ENCODE measurements at regions not wholly inside any gene's neighbourhood (a gene's known extent, or its start where the extent isn't known, plus 50 kb on each side); places are given as distances from the start of the nearest gene placed in this dataset.

DNA sequence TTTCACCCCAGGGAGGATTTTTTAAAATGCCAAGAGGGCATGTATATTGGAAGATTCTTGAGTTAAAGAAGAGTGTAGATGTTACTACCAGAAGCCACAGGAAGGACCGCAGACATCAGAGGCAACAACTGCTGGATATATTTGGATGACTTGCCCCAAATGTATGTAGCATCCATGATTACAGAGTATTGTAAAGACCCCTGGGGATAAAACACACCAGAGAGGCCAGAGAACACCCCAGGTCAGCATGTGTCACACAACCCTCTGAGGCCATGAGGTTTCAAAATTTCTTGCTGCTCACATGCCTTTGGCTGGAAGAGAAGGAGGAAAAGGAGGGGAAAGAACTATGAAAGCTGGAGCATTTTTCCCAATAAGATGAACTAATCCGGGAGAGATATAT lies 108.0 kb upstream of the LSM8 start:
- no peaks in the 10 kb centered on the region for H3K27me3 ChIP-seq
- intact Hi-C loops (cut with DNase I) = no loop called here
- no peak for TF ChIP-seq POLR2A (IDR thresholded peaks at IDR 0.05)
- TF ChIP-seq, protein P1, sequence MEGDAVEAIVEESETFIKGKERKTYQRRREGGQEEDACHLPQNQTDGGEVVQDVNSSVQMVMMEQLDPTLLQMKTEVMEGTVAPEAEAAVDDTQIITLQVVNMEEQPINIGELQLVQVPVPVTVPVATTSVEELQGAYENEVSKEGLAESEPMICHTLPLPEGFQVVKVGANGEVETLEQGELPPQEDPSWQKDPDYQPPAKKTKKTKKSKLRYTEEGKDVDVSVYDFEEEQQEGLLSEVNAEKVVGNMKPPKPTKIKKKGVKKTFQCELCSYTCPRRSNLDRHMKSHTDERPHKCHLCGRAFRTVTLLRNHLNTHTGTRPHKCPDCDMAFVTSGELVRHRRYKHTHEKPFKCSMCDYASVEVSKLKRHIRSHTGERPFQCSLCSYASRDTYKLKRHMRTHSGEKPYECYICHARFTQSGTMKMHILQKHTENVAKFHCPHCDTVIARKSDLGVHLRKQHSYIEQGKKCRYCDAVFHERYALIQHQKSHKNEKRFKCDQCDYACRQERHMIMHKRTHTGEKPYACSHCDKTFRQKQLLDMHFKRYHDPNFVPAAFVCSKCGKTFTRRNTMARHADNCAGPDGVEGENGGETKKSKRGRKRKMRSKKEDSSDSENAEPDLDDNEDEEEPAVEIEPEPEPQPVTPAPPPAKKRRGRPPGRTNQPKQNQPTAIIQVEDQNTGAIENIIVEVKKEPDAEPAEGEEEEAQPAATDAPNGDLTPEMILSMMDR (IDR thresholded peaks at IDR 0.05) = no peak
- H3K4me3 ChIP-seq = no peak overlapping the region
- no peaks in the 10 kb centered on the region for H3K4me1 ChIP-seq (replicated peaks in 1 of 2)
- H3K27ac ChIP-seq = no peak overlapping the region
- H3K36me3 ChIP-seq (replicated peaks in 1 of 2) = no peaks in the 10 kb centered on the region
- DNase-seq = no peak
- WGBS, 4 donors = 68 to 90% (median 77%) methylated on average over 2 of the region's 2 CpGs
- H3K9me3 ChIP-seq (replicated peaks in 1 of 3) = no peaks in the 10 kb centered on the region

DNA sequence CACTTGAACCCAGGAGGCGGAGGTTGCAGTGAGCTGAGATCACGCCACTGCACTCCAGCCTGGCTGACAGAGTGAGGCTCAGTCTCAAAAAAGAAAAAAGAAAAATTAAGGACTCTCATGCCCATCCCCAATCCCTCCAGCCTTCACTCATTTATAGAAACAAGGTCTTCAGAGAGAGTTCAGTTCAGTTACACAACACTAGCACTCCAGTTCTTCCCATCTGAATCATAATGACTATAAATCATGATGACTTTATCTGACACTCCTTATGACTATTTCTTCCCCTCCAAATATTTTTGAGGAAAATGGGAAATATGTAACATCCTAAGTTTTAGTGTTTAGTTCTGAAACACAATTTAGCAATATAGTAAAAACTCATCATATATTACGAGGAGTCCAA lies 107.4 kb upstream of the LSM8 start:
- WGBS, 4 donors = 85 to 92% (median 89%) methylated on average over 3 of the region's 3 CpGs
- no peaks in the 10 kb centered on the region for H3K4me1 ChIP-seq (replicated peaks in 1 of 2)
- H3K4me3 ChIP-seq = no peak overlapping the region
- no peaks in the 10 kb centered on the region for H3K36me3 ChIP-seq (replicated peaks in 1 of 2)
- intact Hi-C loops (cut with DNase I) = no loop called here
- H3K27ac ChIP-seq = no peak overlapping the region
- TF ChIP-seq POLR2A (IDR thresholded peaks at IDR 0.05) = no peak
- TF ChIP-seq, protein P1 (IDR thresholded peaks at IDR 0.05) = no peak
- H3K27me3 ChIP-seq = no peaks in the 10 kb centered on the region
- DNase-seq = no peak
- H3K9me3 ChIP-seq (replicated peaks in 1 of 3) = no peaks in the 10 kb centered on the region

DNA sequence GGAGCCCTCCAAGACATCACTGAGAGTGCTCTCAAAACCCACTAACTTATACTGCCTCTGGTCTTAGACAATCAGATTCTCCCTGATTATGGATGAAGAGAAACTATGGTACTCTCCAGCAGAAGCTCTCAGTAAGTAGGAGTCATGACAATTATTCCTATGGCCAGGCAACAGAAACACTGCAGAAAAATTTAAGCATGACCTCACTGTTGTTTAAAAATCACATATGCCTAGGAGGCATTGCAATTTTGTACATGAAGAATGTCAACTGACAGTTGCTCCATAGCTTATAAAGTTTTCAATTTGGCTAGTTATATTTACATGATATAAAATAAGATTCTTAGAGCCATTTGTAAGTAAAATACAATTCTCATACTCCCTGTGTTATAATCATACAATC lies 105.9 kb upstream of the LSM8 start:
- intact Hi-C loops (cut with DNase I) = no loop called here
- Histone ChIP-seq H3K4me1 (replicated peaks in 1 of 2) (no peaks in the 10 kb centered on the region), H3K36me3 (replicated peaks in 1 of 2) (no peaks in the 10 kb centered on the region), H3K27me3 (no peaks in the 10 kb centered on the region), H3K4me3 (no peak overlapping the region), H3K27ac (no peak overlapping the region), H3K9me3 (replicated peaks in 1 of 3) (no peaks in the 10 kb centered on the region)
- no peak for DNase-seq
- TF ChIP-seq, protein P1 (IDR thresholded peaks at IDR 0.05) = no peak
- no peak for TF ChIP-seq POLR2A (IDR thresholded peaks at IDR 0.05)

DNA sequence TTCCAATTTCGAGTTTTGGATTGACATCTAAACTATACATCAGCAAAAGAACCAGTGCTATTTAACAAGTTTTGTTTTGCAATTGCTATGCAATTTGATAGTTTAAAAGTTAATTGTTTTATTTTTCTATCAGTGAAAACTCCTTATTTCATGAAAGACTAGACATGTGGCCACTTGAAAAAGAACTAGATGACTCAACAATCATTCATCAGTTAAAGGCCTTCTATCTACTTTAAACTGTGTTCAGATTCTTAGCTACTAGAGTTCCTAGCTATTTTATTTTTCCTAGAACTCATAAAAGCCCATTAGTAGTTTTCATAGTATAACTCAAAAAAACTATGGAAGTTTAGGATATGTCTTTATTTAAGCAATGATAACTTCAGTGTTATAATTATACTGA lies 104.6 kb upstream of the LSM8 start:
- no peak for DNase-seq
- TF ChIP-seq, protein P1 (IDR thresholded peaks at IDR 0.05) = no peak
- TF ChIP-seq POLR2A (IDR thresholded peaks at IDR 0.05) = no peak
- 53 to 75% (median 68%) methylated on average over 1 of the region's 1 CpG for WGBS, 4 donors
- no peak overlapping the region for H3K4me3 ChIP-seq
- H3K27ac ChIP-seq = no peak overlapping the region
- H3K9me3 ChIP-seq (replicated peaks in 1 of 3) = no peaks in the 10 kb centered on the region
- no peaks in the 10 kb centered on the region for H3K36me3 ChIP-seq (replicated peaks in 1 of 2)
- intact Hi-C loops (cut with DNase I) = no loop called here
- no peaks in the 10 kb centered on the region for H3K4me1 ChIP-seq (replicated peaks in 1 of 2)
- H3K27me3 ChIP-seq = no peaks in the 10 kb centered on the region

Data from adrenal gland (tissue), 9 donors.